H1 (cell line): ENCODE measurements at regions not wholly inside any gene's neighbourhood (a gene's known extent, or its start where the extent isn't known, plus 50 kb on each side); places are given as distances from the start of the nearest gene placed in this dataset.

Source experiments
- EGR1 ChIP-seq: IDR thresholded peaks from 2 replicates; pipeline ENCODE4 v1.6.1; 2011; ENCODE audit warnings: low read depth, low read length, borderline replicate concordance
- POU5F1 ChIP-seq: IDR thresholded peaks from 2 replicates; pipeline ENCODE4 v1.6.1; 2011; ENCODE audit warnings: low read depth, mild to moderate bottlenecking, low read length, moderate library complexity
- RAD21 ChIP-seq, 2 experiments: IDR thresholded peaks in 1 of 2; conservative IDR thresholded peaks in 1 of 2; 2 replicates each; pipeline ENCODE4 v1.6.1; 2011; ENCODE audit warnings: low read depth in 2 of 2, low read length in 2 of 2, improper control_type of control experiment in 1 of 2, inconsistent platforms in 1 of 2, mild to moderate bottlenecking in 1 of 2, moderate library complexity in 1 of 2
- SP2 ChIP-seq: IDR thresholded peaks from 2 replicates; pipeline ENCODE4 v1.6.1; 2012; ENCODE audit warnings: mild to moderate bottlenecking, low read length, inconsistent platforms
- TCF12 ChIP-seq: IDR thresholded peaks from 2 replicates; pipeline ENCODE4 v1.6.1; 2011; ENCODE audit warnings: low read depth, mild to moderate bottlenecking, low read length

DNA sequence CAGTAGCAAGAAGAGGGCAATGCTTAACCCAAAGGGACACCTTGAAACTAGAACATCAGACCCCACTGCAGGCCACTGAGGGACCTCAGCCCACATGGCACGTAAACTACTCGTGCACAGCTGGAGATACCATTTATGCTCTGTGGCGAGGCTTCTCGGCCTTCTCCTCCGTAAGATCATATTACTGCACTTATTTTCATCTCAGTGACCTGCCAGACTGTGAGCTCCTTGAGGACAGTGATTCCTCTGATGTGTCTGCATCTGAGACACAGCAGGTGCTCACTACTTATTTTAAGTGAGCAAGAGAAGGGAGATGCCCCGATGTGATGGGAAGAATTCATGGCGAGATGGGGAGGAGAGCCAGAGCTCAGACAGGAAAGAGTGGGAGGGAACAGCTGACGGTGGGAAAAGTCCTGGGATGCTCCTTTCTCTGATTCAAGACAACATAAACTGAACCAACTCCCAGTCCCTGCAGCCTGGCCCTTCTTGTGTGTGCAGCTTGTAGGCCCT is 137.6 kb downstream of the RPLP1 start (continued):
- no peak for TF ChIP-seq SP2
- TF ChIP-seq EGR1, result no peak
- no peak for TF ChIP-seq TCF12
- no peak for TF ChIP-seq POU5F1
- no peak for TF ChIP-seq RAD21 (IDR thresholded peaks at IDR 0.05 in 1 of 2, conservative IDR thresholded peaks at IDR 0.05 in 1 of 2; ENCODE audit: low read depth in 2 of 2, low read length in 2 of 2)
